CD4-positive, alpha-beta T cell treated with Interleukin-10 for 1 hour (primary cell): ENCODE measurements at regions not wholly inside any gene's neighbourhood (a gene's known extent, or its start where the extent isn't known, plus 50 kb on each side); places are given as distances from the start of the nearest gene placed in this dataset.
A peak's percentile ranks its signal among the peaks of the same experiment; 100 is the strongest.
"Not testable (repeated sequence)": the region's sequence is repeated elsewhere in the genome, so short reads cannot be mapped to it uniquely, and the experiment has no call there.

Experiments
- DNase-seq: peaks from one replicate; pipeline ENCODE4 v3.0.0-alpha.2; 2020

- no peak for DNase-seq
Observed at GRCh38 chr10:7108141-7108540, 302.7 kb downstream of the SFMBT2 start.

- DNase-seq, result no peak
Observed at GRCh38 chr10:7107285-7107684, 303.5 kb downstream of the SFMBT2 start.

GRCh38 chr10:7104379-7104778 lies 306.5 kb downstream of the SFMBT2 start:
- not testable (repeated sequence) for DNase-seq

GRCh38 chr10:7102557-7103349 lies 308.1 kb downstream of the SFMBT2 start:
- DNase-seq, result no peak

- no peak for DNase-seq
Observed at GRCh38 chr10:7102084-7102483, 308.8 kb downstream of the SFMBT2 start.

- no peak for DNase-seq
Observed at GRCh38 chr10:7101451-7101850, 309.4 kb downstream of the SFMBT2 start.

- DNase-seq, result no peak
Observed at GRCh38 chr10:7100032-7100702, 310.7 kb downstream of the SFMBT2 start.

GRCh38 chr10:7098160-7098762 lies 312.6 kb downstream of the SFMBT2 start:
- no peak for DNase-seq

GRCh38 chr10:7094781-7095180 lies 316.1 kb downstream of the SFMBT2 start:
- no peak for DNase-seq

- DNase-seq, result no peak
Observed at GRCh38 chr10:7093368-7093767, 317.5 kb downstream of the SFMBT2 start.

GRCh38 chr10:7092603-7093002 lies 318.2 kb downstream of the SFMBT2 start:
- DNase-seq, result no peak

- no peak for DNase-seq
Observed at GRCh38 chr10:7090529-7090928, 320.3 kb downstream of the SFMBT2 start.

- DNase-seq, result no peak
Observed at GRCh38 chr10:7085913-7086589, 324.8 kb downstream of the SFMBT2 start.

GRCh38 chr10:7085147-7085912 lies 325.5 kb downstream of the SFMBT2 start:
- no peak for DNase-seq

- DNase-seq, result no peak
Observed at GRCh38 chr10:7084280-7085005, 326.4 kb downstream of the SFMBT2 start.

GRCh38 chr10:7082967-7083366 lies 327.9 kb downstream of the SFMBT2 start:
- DNase-seq, result no peak

- DNase-seq, result no peak
Observed at GRCh38 chr10:7077880-7078279, 333.0 kb downstream of the SFMBT2 start.

- DNase-seq, result no peak
Observed at GRCh38 chr10:7075851-7076250, 335.0 kb downstream of the SFMBT2 start.

GRCh38 chr10:7075110-7075509 lies 335.7 kb downstream of the SFMBT2 start:
- DNase-seq, result no peak

GRCh38 chr10:7071421-7071820 lies 339.4 kb downstream of the SFMBT2 start:
- DNase-seq, result no peak

- peak; percentile 12 for DNase-seq
Observed at GRCh38 chr10:7070950-7071349, 339.9 kb downstream of the SFMBT2 start.

GRCh38 chr10:7069706-7070105 lies 341.1 kb downstream of the SFMBT2 start:
- no peak for DNase-seq
